ENCODE measurements at regions not wholly inside any gene's neighbourhood (a gene's known extent, or its start where the extent isn't known, plus 50 kb on each side); places are given as distances from the start of the nearest gene placed in this dataset.

- H3K9me3 Mint-ChIP-seq = no peaks in the 10 kb centered on the region
- no peaks in the 10 kb centered on the region; the same call in 1 of the 2 replicates for H4K20me1 ChIP-seq (replicated peaks; ENCODE audit: insufficient read depth)
- no peak overlapping the region for H3K4me3 ChIP-seq
- no peak for TF ChIP-seq JUNB (IDR thresholded peaks at IDR 0.05; ENCODE audit: unreplicated experiment)
- H3K79me2 ChIP-seq (replicated peaks; ENCODE audit: insufficient read depth) = no peaks in the 10 kb centered on the region
- H3K27me3 ChIP-seq (ENCODE audit: insufficient read depth) = no peaks in the 10 kb centered on the region
- no peaks in the 10 kb centered on the region for H3K9me2 ChIP-seq (ENCODE audit: insufficient read depth)
- H3K27ac ChIP-seq (ENCODE audit: low read depth) = no peak overlapping the region
- H3K27ac Mint-ChIP-seq = no peak overlapping the region
- H3K4me1 ChIP-seq (ENCODE audit: insufficient read depth) = no peaks in the 10 kb centered on the region
- no peak for ATAC-seq
- H3K36me3 Mint-ChIP-seq (ENCODE audit: low read depth) = no peaks in the 10 kb centered on the region
- H3K4me3 Mint-ChIP-seq = no peak overlapping the region
- H3K4me2 ChIP-seq = no peak overlapping the region
- no peak for DNase-seq (ENCODE audit: low spot score)
- no peak overlapping the region for H2AFZ ChIP-seq
- H3K4me1 Mint-ChIP-seq = no peaks in the 10 kb centered on the region
- no peaks in the 10 kb centered on the region for H3F3A ChIP-seq (replicated peaks; ENCODE audit: low read depth)
- H3K27me3 Mint-ChIP-seq (ENCODE audit: insufficient read depth, low read depth, poor library complexity) = no peaks in the 10 kb centered on the region
- H3K36me3 ChIP-seq (ENCODE audit: insufficient read depth) = no peaks in the 10 kb centered on the region
Observed at GRCh38 chr5:110264661-110265060, 461.8 kb downstream of the TMEM232 start.

GRCh38 chr5:110265162-110265561 is 461.3 kb downstream of the TMEM232 start:
- no peak overlapping the region for H2AFZ ChIP-seq
- H3K27me3 ChIP-seq (ENCODE audit: insufficient read depth) = no peaks in the 10 kb centered on the region
- H3K36me3 ChIP-seq (ENCODE audit: insufficient read depth) = no peaks in the 10 kb centered on the region
- Mint-ChIP-seq H3K4me3 (no peak overlapping the region), H3K4me1 (no peaks in the 10 kb centered on the region), H3K27me3 (ENCODE audit: insufficient read depth, low read depth, poor library complexity) (no peaks in the 10 kb centered on the region), H3K27ac (no peak overlapping the region), H3K36me3 (ENCODE audit: low read depth) (no peaks in the 10 kb centered on the region), H3K9me3 (no peaks in the 10 kb centered on the region)
- no peaks in the 10 kb centered on the region; the same call in 1 of the 2 replicates for H4K20me1 ChIP-seq (replicated peaks; ENCODE audit: insufficient read depth)
- H3K79me2 ChIP-seq (replicated peaks; ENCODE audit: insufficient read depth) = no peaks in the 10 kb centered on the region
- no peak overlapping the region for H3K27ac ChIP-seq (ENCODE audit: low read depth)
- no peaks in the 10 kb centered on the region for H3K9me2 ChIP-seq (ENCODE audit: insufficient read depth)
- H3K4me2 ChIP-seq = no peak overlapping the region
- TF ChIP-seq STAT1 (IDR thresholded peaks at IDR 0.05; ENCODE audit: unreplicated experiment) (no peak), NANOG (IDR thresholded peaks at IDR 0.05; ENCODE audit: borderline replicate concordance) (no peak), EZH2 (IDR thresholded peaks at IDR 0.05; ENCODE audit: low read depth, unreplicated experiment) (no peak), EZH2phosphoT487 (IDR thresholded peaks at IDR 0.05; ENCODE audit: unreplicated experiment) (no peak)
- ATAC-seq = no peak
- no peak for DNase-seq (ENCODE audit: low spot score)
- no peaks in the 10 kb centered on the region for H3F3A ChIP-seq (replicated peaks; ENCODE audit: low read depth)
- no peaks in the 10 kb centered on the region for H3K4me1 ChIP-seq (ENCODE audit: insufficient read depth)
- no peak overlapping the region for H3K4me3 ChIP-seq

- no peaks in the 10 kb centered on the region for H3K27me3 Mint-ChIP-seq (ENCODE audit: insufficient read depth, low read depth, poor library complexity)
- H3K27ac ChIP-seq (ENCODE audit: low read depth) = no peak overlapping the region
- H3K79me2 ChIP-seq (replicated peaks; ENCODE audit: insufficient read depth) = no peaks in the 10 kb centered on the region
- no peaks in the 10 kb centered on the region; the same call in 1 of the 2 replicates for H4K20me1 ChIP-seq (replicated peaks; ENCODE audit: insufficient read depth)
- no peaks in the 10 kb centered on the region for H3K4me1 ChIP-seq (ENCODE audit: insufficient read depth)
- no peaks in the 10 kb centered on the region for H3K27me3 ChIP-seq (ENCODE audit: insufficient read depth)
- no peak overlapping the region for H2AFZ ChIP-seq
- H3K4me2 ChIP-seq = no peak overlapping the region
- TF ChIP-seq CTCF (conservative IDR thresholded peaks at IDR 0.05; ENCODE audit: low read depth in 2 of 2) (peak in 1 of 2 experiments; percentile 33; a peak in 2 of 4 replicates), EZH2 (IDR thresholded peaks at IDR 0.05; ENCODE audit: low read depth, unreplicated experiment) (no peak)
- H3K4me3 Mint-ChIP-seq = no peak overlapping the region
- H3K9me2 ChIP-seq (ENCODE audit: insufficient read depth) = no peaks in the 10 kb centered on the region
- H3K36me3 Mint-ChIP-seq (ENCODE audit: low read depth) = no peaks in the 10 kb centered on the region
- no peaks in the 10 kb centered on the region for H3K9me3 Mint-ChIP-seq
- DNase-seq (ENCODE audit: low spot score) (peak; percentile 42), ATAC-seq (peak; percentile 60; the same call in 2 of the 3 replicates)
- H3K36me3 ChIP-seq (ENCODE audit: insufficient read depth) = no peaks in the 10 kb centered on the region
- H3K27ac Mint-ChIP-seq = no peak overlapping the region; the same call in 1 of the 2 replicates
- H3K4me3 ChIP-seq = no peak overlapping the region
- no peaks in the 10 kb centered on the region for H3K4me1 Mint-ChIP-seq
- H3F3A ChIP-seq (replicated peaks; ENCODE audit: low read depth) = no peaks in the 10 kb centered on the region
Observed at GRCh38 chr5:110267714-110268113, 458.8 kb downstream of the TMEM232 start.

All from GM23338 (cell line).